Activated CD8-positive, alpha-beta T cell treated with anti-CD3 and anti-CD28 coated beads for 36 hours (primary cell): ENCODE measurements at regions not wholly inside any gene's neighbourhood (a gene's known extent, or its start where the extent isn't known, plus 50 kb on each side); places are given as distances from the start of the nearest gene placed in this dataset.

Experiments
- ATAC-seq: fragments of 200-7000 bp; cut with Tn5 transposase; one replicate; pipeline ENCODE4 v1.10.0; 2021; ENCODE audit warnings: mild to moderate bottlenecking, moderate library complexity
- CTCF ChIA-PET: fragments of 350-600 bp; sonication (Branson Sonifier 250); formaldehyde crosslinking; loops from one replicate; lab custom pipeline; 2021; ENCODE audit warnings: antibody characterized with exemption; lab: Charles Lee
- POLR2A ChIA-PET: fragments of 350-600 bp; sonication (Branson Sonifier 250); formaldehyde crosslinking; loops from one replicate; lab custom pipeline; 2021; ENCODE audit warnings: antibody characterized with exemption; lab: Charles Lee
- DNase-seq: peaks from one replicate; pipeline ENCODE4 v3.0.0-alpha.2; 2020
- H3K27ac Mint-ChIP-seq: one replicate; pipeline ENCODE4 v1.8.0; 2021; ENCODE audit warnings: mild to moderate bottlenecking, mixed read lengths
- H3K27me3 Mint-ChIP-seq: one replicate; pipeline ENCODE4 v1.8.0; 2021; ENCODE audit warnings: mixed read lengths
- H3K36me3 Mint-ChIP-seq: one replicate; pipeline ENCODE4 v1.8.0; 2021; ENCODE audit warnings: low read depth, mixed read lengths
- H3K4me1 Mint-ChIP-seq: one replicate; pipeline ENCODE4 v1.8.0; 2021; ENCODE audit warnings: low read depth, mixed read lengths
- H3K4me3 Mint-ChIP-seq: one replicate; pipeline ENCODE4 v1.8.0; 2021; ENCODE audit warnings: mild to moderate bottlenecking, moderate library complexity, mixed read lengths
- H3K9me3 Mint-ChIP-seq: one replicate; pipeline ENCODE4 v1.8.0; 2021; ENCODE audit warnings: mixed read lengths
- intact Hi-C: fragments of 100-400 bp; cut with micrococcal nuclease; formaldehyde crosslinking; loops from one replicate; pipeline ENCODE4 v1.10.0; 2022
- TF ChIP-seq, protein P1 (sequence below): fragments of 200-600 bp; IDR thresholded peaks from one replicate; pipeline ENCODE4 v1.8.0; 2022; ENCODE audit warnings: antibody characterized with exemption, mild to moderate bottlenecking

DNA sequence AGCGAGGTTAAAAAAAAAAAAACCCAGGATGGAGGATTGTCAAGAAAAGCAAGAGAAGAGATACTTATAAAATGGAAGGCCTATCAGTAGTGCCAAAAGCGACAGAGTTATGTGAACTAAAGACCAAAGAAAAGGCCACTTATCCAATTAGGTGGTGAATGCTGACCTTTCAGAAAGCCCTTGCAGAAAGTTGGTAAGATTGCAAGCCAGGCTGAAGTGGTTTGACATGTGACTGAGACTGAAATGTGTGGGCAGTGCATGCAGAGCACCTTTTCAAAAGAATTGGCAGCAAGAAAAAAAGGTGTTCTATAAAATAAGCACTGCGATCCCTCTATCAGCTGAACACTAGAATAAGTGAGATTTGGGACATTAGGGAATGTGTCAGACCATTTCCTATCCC, 379.4 kb upstream of the FAM98A start:
- Mint-ChIP-seq H3K9me3 (peaks cover 3% of the 10 kb centered on the region), H3K27ac (no peak overlapping the region), H3K36me3 (no peaks in the 10 kb centered on the region), H3K4me1 (no peaks in the 10 kb centered on the region), H3K27me3 (peaks cover 2% of the 10 kb centered on the region), H3K4me3 (no peak overlapping the region)
- ChIA-PET POLR2A (no interaction called here), CTCF (no interaction called here)
- no peak for DNase-seq
- no peak for ATAC-seq
- intact Hi-C loops = no loop called here
- TF ChIP-seq, protein P1, sequence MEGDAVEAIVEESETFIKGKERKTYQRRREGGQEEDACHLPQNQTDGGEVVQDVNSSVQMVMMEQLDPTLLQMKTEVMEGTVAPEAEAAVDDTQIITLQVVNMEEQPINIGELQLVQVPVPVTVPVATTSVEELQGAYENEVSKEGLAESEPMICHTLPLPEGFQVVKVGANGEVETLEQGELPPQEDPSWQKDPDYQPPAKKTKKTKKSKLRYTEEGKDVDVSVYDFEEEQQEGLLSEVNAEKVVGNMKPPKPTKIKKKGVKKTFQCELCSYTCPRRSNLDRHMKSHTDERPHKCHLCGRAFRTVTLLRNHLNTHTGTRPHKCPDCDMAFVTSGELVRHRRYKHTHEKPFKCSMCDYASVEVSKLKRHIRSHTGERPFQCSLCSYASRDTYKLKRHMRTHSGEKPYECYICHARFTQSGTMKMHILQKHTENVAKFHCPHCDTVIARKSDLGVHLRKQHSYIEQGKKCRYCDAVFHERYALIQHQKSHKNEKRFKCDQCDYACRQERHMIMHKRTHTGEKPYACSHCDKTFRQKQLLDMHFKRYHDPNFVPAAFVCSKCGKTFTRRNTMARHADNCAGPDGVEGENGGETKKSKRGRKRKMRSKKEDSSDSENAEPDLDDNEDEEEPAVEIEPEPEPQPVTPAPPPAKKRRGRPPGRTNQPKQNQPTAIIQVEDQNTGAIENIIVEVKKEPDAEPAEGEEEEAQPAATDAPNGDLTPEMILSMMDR = no peak

DNA sequence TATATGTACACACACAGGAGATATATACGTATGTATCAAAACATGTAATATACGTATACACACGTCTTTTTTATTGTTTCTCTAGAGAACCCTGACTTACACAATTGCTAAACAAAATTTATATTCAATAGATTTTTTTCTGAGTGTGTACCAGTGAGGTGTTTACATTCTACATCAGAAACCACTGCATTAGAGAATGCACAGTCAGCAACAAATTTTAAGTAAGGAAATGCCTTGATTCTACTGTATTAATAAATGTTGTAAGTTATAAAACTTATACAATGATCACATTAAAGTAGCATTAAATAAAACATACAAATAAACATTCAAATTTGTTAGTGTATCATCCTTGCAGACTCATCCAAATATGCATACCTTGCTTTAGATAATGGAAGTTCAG, 376.4 kb upstream of the FAM98A start:
- Mint-ChIP-seq H3K36me3 (no peaks in the 10 kb centered on the region), H3K4me3 (no peak overlapping the region), H3K27ac (no peak overlapping the region), H3K9me3 (no peaks in the 10 kb centered on the region), H3K27me3 (peaks cover 2% of the 10 kb centered on the region), H3K4me1 (no peaks in the 10 kb centered on the region)
- POLR2A ChIA-PET = no interaction called here
- CTCF ChIA-PET = no interaction called here
- TF ChIP-seq, protein P1 = no peak
- intact Hi-C loops = no loop called here
- no peak for DNase-seq
- ATAC-seq = no peak

DNA sequence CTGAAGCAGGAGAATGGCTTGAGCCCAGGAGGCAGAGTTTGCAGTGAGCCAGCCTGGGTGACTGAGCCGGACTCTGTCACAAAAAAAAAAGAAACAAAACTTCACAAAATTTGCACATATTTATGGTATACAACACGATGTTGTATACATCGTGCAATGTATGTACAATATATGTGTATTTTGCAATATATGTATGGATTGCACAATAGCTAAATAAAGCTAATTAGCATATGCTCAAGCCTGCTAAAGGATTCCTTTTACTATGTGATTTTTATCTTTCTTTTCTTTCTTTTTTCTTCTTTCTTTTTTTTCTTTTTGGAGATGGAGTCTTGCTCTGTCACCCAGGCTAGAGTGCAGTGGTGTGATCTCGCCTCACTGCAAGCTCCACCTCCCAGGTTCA, 368.0 kb upstream of the FAM98A start:
- no peaks in the 10 kb centered on the region for H3K4me1 Mint-ChIP-seq
- no peaks in the 10 kb centered on the region for H3K27me3 Mint-ChIP-seq

DNA sequence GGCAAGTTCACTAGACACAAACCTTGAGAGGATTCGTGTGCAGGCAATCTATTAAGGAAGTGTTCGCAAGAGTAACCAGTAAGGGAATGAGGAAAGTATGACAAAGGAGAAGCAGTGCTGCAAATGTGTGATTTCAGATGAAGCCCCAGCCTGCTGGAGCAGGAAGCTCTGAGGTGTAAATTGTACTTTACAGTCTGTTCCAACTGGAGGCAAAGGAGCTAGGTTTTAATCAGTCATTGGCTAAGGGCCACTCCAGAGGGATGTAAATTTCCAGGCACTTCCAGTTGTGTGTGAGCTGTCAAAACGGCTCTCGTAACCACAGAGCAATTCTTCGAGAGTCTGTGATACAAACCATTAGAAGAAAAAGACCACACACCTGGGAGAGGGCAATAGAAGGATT, 359.5 kb upstream of the FAM98A start:
- CTCF ChIA-PET = no interaction called here
- Mint-ChIP-seq H3K27me3 (no peaks in the 10 kb centered on the region), H3K27ac (no peak overlapping the region), H3K4me1 (no peaks in the 10 kb centered on the region), H3K36me3 (no peaks in the 10 kb centered on the region), H3K4me3 (no peak overlapping the region), H3K9me3 (no peaks in the 10 kb centered on the region)
- DNase-seq (no peak), ATAC-seq (no peak)
- intact Hi-C loops = no loop called here
- POLR2A ChIA-PET = no interaction called here
- TF ChIP-seq, protein P1 = no peak

More for the DNA sequence above, 368.0 kb upstream of the FAM98A start:
- TF ChIP-seq, protein P1 = no peak
- ChIA-PET CTCF (no interaction called here), POLR2A (no interaction called here)
- no peak overlapping the region for H3K27ac Mint-ChIP-seq
- DNase-seq = no peak
- intact Hi-C loops = no loop called here
- no peak overlapping the region for H3K4me3 Mint-ChIP-seq
- H3K9me3 Mint-ChIP-seq = no peaks in the 10 kb centered on the region
- no peak for ATAC-seq
- no peaks in the 10 kb centered on the region for H3K36me3 Mint-ChIP-seq

DNA sequence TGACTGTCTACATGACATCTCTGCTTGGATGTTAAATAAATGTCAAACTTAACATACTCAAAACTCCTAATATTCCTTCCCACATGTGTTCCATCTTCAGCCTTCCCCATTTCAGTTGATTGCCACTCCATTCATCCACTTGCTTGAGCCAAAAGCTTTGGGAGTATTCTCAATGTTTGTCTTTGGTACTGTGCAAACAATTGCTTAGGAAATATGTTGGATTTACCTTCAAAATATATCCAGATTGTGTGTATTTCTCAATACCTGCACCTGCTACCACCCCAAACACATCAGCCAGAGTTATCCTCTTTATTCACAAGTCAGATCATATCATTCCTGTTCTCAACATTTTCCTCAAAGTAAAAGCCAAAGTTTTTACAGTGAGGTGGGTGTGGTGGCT, 350.3 kb upstream of the FAM98A start:
- POLR2A ChIA-PET = no interaction called here
- DNase-seq (no peak), ATAC-seq (no peak)
- TF ChIP-seq, protein P1 = no peak
- no peak overlapping the region for H3K4me3 Mint-ChIP-seq
- no peaks in the 10 kb centered on the region for H3K4me1 Mint-ChIP-seq
- intact Hi-C loops = no loop called here
- CTCF ChIA-PET = no interaction called here
- H3K36me3 Mint-ChIP-seq = no peaks in the 10 kb centered on the region
- H3K27me3 Mint-ChIP-seq = no peaks in the 10 kb centered on the region
- no peaks in the 10 kb centered on the region for H3K9me3 Mint-ChIP-seq
- no peak overlapping the region for H3K27ac Mint-ChIP-seq
